NCI-H2227 treated with DMSO at 0.1 percent for 48 hours (cell line): ENCODE measurements at regions not wholly inside any gene's neighbourhood (a gene's known extent, or its start where the extent isn't known, plus 50 kb on each side); places are given as distances from the start of the nearest gene placed in this dataset.

Source experiments
- DNase-seq: peaks from one replicate; lab custom pipeline; 2025; lab: John Stamatoyannopoulos, UW

DNA sequence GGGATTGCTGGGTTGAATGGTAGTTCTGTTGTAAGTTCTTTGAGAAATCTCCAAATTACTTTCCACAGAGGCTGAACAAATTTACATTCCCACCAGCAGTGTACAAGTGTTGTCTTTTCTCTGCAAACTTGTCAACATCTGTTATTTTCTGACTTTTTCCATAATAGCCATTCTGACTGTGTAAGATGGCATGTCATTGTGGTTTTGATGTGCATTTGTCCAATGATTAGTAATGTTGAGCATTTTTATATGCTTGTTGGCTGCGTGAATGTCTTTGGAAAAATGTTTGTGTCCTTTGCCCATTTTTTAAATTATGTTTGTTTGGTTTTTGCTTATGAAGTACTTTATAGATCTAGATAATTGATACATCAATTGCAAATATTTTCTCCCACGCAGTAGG lies 1025.0 kb downstream of the JRKL start:
- no peak for DNase-seq

DNA sequence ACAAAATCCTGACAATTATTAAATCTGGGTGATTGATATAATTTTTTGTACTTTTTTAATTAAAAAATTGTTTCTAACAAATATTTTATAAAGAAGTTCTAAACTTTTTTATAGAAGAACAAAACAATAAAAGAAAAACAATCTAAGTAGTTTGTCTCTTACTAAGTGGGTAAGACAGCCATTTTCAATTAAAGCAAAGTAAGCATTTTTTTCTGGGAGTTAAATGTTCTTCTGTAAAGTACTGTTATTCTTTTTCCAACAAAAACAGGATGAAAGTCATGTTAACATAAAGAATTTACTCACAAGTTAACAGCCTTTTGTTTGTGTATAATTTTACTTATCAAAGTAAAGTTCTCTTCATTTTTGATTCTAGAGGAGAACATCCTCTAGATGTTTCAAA lies 1029.9 kb downstream of the JRKL start:
- no peak for DNase-seq

- DNase-seq = no peak
These were observed 1038.5 kb downstream of the JRKL start for GRCh38 chr11:97428247-97428790.

DNA sequence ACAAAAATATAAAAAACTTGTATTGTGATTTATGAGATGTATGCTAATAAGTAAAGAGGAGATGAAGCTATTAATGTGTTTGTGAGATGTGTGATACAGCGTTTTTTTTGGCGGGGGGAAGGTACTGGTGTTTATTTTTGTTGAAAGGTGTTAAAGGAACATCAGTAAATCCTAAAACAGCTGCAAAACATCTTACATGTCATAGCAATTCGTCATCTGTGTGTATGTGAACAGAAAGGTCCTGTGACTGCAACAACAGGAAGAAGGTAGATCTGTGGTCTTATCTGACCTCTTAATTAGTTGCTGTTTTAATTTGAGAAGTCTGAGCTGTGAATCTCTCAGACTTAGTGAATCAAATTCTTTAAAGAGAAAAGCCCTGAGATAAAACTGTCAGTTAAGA lies 1041.1 kb downstream of the JRKL start:
- DNase-seq = no peak

DNA sequence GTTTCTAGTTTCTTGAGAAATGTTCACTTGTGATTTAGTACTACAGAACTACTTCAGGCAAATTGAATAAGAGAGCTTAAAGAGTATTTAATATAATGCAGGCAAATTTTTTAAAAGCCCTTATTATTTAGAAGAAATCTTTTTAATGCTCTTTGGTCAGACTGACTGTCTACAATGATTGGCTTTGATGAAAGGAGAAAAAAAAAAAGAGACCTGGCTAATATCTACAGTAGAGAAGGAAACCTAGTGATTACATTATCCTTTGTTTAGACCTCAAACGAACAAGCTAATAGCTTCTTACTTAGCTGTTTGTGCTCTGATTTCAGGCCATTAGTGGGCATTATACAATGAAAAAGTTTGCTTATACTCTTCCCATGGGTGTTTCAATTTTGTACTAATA lies 1043.1 kb downstream of the JRKL start:
- DNase-seq = no peak

- DNase-seq = no peak
These were observed 1055.7 kb downstream of the JRKL start for GRCh38 chr11:97445561-97445960.

GRCh38 chr11:97451441-97451840 lies 1061.6 kb downstream of the JRKL start:
- no peak for DNase-seq

DNA sequence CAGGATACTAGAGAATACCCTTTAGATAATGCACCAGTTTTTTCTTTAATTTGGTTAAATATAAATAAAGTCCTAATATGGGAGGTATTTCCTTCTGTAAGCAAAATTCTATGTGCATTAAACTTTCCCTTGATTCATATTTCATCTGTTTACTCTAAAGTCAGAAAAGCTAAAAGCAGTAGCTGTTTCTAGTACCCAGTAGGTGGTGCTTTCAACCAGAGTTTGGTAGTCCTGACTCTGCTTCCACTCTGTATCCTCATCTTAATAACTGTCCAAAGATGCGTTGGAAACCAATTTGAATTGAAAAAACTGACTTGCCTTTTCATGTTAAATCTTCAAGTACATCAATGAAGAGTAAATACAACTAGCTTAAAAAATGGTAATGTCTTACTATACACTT lies 1065.2 kb downstream of the JRKL start:
- DNase-seq = no peak

DNA sequence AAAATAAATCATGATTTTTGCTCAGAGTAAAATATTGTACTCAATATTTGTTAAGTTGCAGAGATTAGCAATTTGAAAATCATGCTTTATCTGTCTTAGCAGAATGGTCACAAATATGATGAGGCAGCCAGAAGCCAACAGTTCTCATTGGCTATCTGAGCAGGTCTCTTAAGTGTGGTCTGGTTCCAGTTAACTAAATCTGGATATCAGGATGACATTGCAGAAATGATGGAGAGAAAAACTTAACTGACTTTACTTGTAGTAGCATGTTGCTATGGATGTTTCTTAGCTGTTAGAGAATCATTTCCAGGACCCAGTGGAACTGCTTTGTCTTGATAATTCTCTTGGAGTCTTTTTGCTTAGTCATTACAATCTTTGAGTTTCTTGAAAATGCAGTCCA lies 1070.3 kb downstream of the JRKL start:
- no peak for DNase-seq

DNA sequence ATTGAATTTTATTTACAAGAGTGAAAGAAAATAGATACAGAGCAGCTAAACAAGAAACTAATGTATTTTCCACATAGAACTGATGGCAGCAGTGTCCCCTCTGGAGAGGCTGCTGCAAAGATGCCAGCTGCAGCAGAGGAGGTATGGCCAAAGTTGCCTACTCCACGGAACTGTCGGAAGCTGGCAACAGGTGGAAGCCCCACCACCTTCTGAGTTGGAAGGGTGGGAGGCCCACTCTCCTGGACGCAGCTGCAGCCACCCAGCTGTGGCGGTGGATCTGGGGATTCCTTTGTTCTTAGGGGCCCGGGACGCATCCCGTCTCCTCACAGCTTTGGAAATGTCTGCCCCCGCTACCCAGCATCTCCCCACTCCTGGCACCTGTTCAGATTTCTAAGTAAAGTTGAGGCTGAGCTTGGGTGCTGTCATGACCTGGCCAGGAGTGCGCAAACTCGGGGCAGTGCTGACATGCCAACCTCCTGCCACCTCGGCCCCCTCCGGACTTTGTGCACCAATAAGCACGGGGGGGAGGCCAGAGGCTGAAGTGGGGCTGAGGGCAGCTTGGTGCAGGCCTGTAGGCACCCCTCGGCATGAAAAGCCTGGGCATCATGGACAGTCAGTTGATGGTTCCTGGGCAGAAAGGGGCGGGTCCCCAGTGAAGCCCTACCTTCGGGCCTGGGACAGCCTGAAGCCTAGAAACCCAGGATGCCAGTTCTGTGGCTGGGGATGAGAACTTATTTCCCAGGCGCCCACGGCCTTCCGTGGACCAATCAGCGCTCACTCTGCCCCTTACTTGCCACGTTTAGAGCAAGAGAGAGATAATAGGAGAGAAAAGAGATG lies 1071.4 kb downstream of the JRKL start:
- no peak for DNase-seq

DNA sequence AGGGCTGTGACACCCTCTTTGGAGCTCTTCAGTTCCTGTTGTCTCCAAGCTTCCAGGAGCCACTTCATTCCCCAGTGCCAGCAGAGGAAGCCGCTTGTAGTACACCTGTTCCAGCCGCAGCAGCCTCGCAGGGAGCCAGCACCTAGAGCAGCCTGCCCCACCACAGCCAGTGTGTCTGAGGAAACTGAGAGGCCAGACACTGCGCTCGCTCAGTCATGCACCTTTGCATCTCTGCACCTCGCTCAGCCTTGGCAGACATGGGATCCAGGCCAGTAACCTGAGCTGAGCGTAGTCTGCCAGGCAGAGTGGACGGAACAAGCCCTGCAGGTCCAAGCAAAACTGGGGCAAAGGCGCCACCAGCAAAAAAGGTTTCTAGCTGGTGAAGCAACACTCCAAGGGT lies 1072.1 kb downstream of the JRKL start:
- no peak for DNase-seq

GRCh38 chr11:97463891-97464290 lies 1074.1 kb downstream of the JRKL start:
- DNase-seq = no peak

- no peak for DNase-seq
These were observed 1081.7 kb downstream of the JRKL start for GRCh38 chr11:97471480-97471879.

GRCh38 chr11:97487387-97487786 lies 1097.6 kb downstream of the JRKL start:
- DNase-seq = no peak

- DNase-seq = no peak
These were observed 1109.1 kb downstream of the JRKL start for GRCh38 chr11:97498891-97499290.

DNA sequence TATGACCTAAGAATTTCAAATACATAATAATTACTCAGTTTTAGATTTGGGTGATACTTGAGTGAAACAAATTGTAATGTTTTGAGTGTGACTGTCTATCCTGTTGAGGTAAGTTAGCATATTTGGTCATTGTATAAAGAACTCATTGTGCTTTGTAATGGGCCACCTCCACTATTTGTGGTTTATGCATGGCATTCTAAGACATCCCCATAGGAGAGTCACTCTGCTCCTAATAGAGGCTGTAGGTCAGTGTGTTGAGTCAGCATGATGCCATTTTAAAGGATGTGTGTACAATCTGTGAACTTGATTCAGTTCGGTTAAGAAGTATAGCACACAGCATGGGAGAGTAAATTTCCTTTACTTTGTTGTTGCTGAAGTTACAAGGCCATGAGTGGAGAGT lies 1112.4 kb downstream of the JRKL start:
- DNase-seq = no peak

DNA sequence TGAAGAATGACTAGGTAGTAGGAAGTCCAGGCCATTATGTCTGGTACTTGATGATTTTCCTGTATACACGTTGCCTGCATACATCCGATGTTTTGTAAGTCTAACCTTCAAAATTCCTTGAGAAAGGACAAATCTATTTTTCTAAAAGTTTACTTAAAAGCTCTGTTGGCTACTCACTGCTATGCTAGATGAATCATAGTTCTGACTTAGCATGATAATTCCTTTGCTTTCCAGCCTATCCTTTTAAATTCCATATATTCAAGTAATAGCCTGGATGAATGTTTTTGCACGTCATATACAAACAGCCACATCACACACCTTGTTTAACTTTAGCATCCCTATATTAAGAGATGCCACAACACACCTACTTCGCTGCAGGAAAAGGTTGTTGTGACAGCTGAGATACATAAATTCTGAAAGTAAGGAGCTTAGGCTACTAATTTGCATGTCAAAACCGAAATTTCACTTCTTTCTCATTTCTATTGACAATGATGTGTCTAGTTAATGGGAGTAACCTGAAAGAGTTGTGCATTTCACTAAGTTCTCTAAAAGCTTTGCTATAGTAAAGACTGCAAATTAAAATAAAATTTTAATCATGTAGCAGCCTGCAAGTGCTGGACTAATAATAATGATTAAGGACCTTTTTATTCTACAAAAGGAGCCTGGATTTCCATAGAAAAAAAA lies 1116.4 kb downstream of the JRKL start:
- no peak for DNase-seq

DNA sequence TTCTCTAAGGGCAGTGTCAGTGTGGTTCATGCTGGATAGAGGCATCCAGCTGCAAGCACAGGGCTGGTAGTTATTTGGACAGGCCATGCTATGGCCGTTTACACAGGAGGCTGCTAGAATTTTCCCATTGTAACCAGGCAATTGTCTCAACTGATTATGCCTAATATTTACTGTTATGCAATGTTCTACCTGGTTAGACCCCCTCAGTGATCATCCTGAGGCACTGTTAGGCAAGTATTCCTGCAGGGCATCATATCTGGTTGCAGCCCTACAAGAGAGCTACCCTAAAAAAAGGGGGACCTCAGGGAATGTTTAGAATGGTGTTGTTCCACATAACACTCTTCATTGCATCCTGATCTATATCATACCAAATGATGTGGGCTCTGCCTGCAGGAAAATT lies 1124.6 kb downstream of the JRKL start:
- DNase-seq = no peak

DNA sequence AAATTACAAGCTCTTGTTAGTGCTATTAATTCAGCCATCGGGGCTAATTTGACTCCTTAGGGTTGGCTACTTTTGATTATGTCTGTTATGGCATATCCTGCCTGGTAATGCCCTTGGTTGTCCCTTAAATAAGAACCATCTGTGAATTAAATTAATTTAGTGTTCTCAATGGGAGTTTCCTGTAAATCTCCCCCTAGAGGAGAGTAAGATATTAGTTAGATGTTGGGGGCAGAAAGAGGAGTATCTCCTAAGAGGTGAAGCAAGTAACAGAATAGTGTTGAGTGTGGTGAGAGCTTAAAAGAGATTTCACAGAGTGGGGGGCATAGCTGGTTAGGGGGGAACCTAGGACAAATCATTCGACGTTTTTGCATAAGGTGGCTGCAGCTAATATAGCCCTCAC lies 1126.9 kb downstream of the JRKL start:
- DNase-seq = no peak

DNA sequence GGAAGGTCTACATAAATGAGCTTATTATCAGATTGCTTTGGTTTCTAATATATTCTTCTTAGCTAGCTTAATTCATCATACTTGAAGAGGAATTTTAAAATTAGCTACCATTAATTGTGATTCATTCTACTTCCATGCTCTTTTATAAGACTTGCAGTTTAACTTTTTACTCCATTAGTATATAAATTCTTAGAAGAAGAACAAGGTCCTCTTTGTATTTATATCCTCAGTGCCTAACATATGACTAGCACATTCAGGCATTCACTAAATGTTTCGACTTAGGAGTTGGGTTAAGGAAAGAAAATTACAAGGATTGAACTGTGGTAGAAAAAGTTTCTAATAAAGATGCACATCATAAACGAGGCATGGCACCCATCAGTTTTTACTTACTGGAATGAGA lies 1135.5 kb downstream of the JRKL start:
- no peak for DNase-seq

DNA sequence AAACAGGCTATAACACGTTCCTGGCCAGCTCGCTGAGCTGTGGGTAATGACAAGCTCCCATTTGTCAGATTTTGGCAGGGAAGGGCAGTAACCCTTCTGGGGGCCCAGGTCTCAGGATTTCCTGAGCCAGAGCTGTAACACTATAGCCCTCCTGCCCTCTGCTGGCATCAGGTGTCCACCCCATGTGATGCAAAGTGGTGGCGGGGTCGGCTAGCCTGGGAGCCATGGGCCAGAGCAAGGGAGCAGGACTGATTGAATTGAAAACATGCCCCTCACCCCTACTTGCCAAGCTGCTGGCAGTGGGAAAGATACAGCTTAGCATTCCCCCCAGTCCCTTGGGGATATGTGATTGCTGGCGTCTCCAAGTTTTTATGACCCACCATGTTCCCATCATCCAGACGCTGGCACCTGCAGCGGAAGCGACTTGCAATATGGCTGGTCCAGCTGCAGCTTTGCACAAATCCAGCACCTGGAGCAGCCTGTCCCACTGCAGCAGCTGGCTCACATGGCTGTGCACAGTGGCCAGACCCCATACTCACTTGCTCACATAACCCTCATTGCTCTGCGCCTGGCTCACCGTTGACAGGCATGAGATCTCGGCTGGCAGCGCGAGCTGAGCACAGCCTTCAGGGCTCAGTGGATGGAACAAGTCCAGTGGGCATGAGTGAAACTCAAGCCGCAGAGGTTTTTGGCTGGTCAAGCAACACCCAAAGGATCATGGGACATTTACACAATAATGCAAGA lies 1147.8 kb downstream of the JRKL start:
- DNase-seq = no peak

DNA sequence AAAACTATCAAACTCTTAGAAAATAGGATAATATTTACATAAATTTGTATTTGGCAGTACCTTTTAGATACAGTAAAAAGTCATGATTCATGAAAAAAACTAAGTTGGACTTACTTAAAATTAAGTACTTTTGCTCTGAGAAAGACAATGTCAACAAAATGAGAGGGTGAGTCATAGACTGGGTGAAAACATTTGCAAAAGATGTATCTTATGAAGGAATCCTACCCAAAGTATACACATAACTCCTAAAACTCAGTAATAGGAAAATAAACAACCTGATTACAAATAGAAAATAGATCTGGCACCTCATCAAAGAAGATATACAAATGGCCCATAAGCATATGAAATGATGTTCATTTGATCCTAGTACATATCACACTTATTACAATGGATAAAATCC lies 1154.6 kb downstream of the JRKL start:
- DNase-seq = no peak

DNA sequence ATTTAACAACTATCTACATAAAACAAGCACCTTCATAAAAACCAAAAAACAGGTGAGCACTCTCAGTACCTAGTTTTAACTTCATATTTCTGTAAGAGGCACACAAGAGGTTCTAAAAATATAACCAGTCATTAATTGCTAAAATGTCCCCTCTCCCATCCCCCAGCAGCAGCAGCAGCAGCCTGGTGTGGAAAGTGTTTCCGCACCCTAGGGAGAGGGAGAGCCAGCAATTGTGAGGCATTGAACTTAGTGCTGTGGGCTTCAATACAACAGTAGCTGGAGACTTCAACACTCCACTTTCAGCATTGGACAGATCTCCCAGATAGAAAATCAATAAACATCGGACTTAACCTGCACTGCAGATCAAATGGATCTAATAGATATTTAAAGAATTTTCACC lies 1158.5 kb downstream of the JRKL start:
- no peak for DNase-seq
